ENCODE measurements at regions not wholly inside any gene's neighbourhood (a gene's known extent, or its start where the extent isn't known, plus 50 kb on each side); places are given as distances from the start of the nearest gene placed in this dataset.

DNA sequence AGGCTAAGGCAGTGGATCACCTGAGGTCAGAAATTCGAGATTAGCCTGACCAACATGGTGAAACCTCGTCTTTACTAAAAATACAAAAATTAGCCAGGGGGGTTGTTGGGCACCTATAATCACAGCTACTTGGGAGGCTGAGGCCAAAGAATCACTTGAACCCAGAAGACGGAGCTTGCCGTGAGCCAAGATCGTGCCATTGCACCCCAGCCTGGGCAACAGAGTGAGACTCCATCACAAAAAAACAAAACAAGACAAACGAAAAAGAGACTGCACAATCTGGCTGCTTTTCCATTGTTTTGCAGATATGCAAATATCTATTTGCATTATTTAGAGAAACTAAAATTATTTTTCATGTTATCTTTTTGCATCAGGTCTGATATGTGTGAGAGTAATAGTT lies 83.6 kb downstream of the ZNF486 start:
- no peak for DNase-seq (ENCODE audit: low read depth)

DNA sequence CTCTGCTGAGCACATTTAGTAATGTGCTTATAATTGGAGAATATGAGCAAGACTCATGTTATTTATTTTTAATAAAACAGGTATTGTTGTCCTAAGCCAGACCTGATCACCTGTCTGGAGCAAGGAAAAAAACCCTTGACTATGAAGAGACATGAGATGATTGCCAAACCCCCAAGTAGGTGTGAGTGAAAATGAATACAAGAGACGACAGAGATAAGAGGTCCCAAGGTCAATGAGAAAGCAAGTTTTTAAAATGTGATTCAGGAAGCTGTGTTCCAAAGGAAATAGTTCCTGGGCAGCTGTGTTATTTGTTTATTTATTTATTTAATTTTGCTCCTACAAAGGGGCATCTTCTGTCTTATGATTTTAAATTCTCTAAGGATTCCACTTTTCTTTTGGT lies 83.1 kb downstream of the ZNF486 start:
- TF ChIP-seq, protein P1, sequence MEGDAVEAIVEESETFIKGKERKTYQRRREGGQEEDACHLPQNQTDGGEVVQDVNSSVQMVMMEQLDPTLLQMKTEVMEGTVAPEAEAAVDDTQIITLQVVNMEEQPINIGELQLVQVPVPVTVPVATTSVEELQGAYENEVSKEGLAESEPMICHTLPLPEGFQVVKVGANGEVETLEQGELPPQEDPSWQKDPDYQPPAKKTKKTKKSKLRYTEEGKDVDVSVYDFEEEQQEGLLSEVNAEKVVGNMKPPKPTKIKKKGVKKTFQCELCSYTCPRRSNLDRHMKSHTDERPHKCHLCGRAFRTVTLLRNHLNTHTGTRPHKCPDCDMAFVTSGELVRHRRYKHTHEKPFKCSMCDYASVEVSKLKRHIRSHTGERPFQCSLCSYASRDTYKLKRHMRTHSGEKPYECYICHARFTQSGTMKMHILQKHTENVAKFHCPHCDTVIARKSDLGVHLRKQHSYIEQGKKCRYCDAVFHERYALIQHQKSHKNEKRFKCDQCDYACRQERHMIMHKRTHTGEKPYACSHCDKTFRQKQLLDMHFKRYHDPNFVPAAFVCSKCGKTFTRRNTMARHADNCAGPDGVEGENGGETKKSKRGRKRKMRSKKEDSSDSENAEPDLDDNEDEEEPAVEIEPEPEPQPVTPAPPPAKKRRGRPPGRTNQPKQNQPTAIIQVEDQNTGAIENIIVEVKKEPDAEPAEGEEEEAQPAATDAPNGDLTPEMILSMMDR (conservative IDR thresholded peaks at IDR 0.05; ENCODE audit: low read depth, low read length) = no peak
- DNase-seq (ENCODE audit: low read depth) = no peak

More for the DNA sequence above, 83.6 kb downstream of the ZNF486 start:
- H3K4me3 ChIP-seq (ENCODE audit: low read depth, low read length) = no peak overlapping the region
- TF ChIP-seq, protein P1 (conservative IDR thresholded peaks at IDR 0.05; ENCODE audit: low read depth, low read length) = no peak

More for the DNA sequence above, 83.1 kb downstream of the ZNF486 start:
- H3K4me3 ChIP-seq (ENCODE audit: low read depth, low read length) = no peak overlapping the region
